Testis (tissue), 2 donors: ENCODE measurements at regions not wholly inside any gene's neighbourhood (a gene's known extent, or its start where the extent isn't known, plus 50 kb on each side); places are given as distances from the start of the nearest gene placed in this dataset.

Experiments
- POLR2A ChIP-seq: fragments of 450-650 bp; IDR thresholded peaks from one replicate; pipeline ENCODE4 v1.6.1; 2017; ENCODE audit warnings: antibody characterized with exemption, mild to moderate bottlenecking, moderate library complexity
- TF ChIP-seq, protein P1 (sequence below), 3 experiments: fragments of 450-650 bp in 2 of 3; fragments of 200-600 bp in 1 of 3; sonication (generic) in 1 of 3; IDR thresholded peaks; one replicate each; pipeline ENCODE4 v1.5.1; 2016 to 2019; ENCODE audit warnings: antibody characterized with exemption in 3 of 3, mild to moderate bottlenecking in 2 of 3, moderate library complexity in 1 of 3

DNA sequence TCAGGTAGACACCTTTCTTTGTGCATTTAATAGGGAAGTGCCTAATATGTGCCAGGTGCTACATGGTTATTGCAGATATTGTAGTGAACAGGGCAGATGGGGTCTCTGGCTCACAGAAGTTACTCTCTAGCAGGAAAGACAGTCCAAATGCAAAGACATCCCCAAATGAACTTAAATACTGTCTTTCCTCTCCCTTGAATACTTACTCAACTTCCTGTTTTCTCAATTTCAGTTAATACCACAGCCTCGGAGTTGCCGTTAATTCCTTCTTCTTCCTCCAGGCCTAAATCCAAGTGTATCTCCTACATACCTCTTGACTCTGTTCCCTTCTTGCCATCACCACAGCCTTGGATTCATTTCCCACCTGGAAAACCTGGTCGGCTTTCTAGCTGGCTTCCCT, 134.3 kb upstream of the SESN3 start:
- TF ChIP-seq, protein P1, sequence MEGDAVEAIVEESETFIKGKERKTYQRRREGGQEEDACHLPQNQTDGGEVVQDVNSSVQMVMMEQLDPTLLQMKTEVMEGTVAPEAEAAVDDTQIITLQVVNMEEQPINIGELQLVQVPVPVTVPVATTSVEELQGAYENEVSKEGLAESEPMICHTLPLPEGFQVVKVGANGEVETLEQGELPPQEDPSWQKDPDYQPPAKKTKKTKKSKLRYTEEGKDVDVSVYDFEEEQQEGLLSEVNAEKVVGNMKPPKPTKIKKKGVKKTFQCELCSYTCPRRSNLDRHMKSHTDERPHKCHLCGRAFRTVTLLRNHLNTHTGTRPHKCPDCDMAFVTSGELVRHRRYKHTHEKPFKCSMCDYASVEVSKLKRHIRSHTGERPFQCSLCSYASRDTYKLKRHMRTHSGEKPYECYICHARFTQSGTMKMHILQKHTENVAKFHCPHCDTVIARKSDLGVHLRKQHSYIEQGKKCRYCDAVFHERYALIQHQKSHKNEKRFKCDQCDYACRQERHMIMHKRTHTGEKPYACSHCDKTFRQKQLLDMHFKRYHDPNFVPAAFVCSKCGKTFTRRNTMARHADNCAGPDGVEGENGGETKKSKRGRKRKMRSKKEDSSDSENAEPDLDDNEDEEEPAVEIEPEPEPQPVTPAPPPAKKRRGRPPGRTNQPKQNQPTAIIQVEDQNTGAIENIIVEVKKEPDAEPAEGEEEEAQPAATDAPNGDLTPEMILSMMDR (IDR thresholded peaks at IDR 0.05): no peak
- TF ChIP-seq POLR2A: no peak
